ENCODE measurements at regions not wholly inside any gene's neighbourhood (a gene's known extent, or its start where the extent isn't known, plus 50 kb on each side); places are given as distances from the start of the nearest gene placed in this dataset.

GRCh38 chr2:129904532-129905446 lies 74.7 kb upstream of the RAB6C start:
- no peak for DNase-seq

GRCh38 chr2:129905664-129906081 lies 73.8 kb upstream of the RAB6C start:
- DNase-seq = no peak

GRCh38 chr2:129906139-129906860 lies 73.2 kb upstream of the RAB6C start:
- DNase-seq = no peak

GRCh38 chr2:129906861-129907235 lies 72.6 kb upstream of the RAB6C start:
- no peak for DNase-seq

- DNase-seq = no peak
Observed at GRCh38 chr2:129907256-129907998, 72.0 kb upstream of the RAB6C start.

DNA sequence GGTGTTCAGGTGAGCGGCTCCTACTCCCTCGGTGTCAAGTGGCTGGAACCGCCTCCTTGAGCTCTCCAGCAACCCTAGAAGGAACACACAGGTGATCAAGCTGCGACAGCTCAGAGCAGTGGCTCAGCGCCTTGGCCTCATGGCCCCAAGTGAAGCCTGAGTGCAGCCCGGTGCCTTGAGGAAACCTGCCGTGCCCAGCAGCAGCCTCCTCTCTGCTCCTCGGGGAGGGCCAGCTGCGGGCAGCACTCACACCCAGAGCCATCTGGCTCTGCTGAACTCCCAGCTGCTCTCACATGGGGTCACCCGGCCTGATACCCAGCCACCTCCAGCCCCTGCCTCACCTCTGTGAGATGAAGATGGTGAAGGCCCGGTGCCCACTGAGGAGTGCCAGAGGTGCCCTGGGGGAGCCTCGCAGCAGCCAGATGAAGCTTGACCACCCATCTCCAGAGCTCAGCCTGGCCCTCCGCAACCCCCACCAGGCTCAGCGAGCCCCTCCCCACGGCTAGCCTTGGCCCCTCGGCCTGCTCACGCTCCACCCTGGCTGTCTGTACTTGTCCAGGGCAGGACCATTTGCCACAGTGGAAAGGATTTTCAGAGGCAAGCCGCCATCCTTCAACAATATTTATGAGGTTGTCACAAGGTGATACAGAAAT lies 70.6 kb upstream of the RAB6C start:
- no peak for DNase-seq

DNA sequence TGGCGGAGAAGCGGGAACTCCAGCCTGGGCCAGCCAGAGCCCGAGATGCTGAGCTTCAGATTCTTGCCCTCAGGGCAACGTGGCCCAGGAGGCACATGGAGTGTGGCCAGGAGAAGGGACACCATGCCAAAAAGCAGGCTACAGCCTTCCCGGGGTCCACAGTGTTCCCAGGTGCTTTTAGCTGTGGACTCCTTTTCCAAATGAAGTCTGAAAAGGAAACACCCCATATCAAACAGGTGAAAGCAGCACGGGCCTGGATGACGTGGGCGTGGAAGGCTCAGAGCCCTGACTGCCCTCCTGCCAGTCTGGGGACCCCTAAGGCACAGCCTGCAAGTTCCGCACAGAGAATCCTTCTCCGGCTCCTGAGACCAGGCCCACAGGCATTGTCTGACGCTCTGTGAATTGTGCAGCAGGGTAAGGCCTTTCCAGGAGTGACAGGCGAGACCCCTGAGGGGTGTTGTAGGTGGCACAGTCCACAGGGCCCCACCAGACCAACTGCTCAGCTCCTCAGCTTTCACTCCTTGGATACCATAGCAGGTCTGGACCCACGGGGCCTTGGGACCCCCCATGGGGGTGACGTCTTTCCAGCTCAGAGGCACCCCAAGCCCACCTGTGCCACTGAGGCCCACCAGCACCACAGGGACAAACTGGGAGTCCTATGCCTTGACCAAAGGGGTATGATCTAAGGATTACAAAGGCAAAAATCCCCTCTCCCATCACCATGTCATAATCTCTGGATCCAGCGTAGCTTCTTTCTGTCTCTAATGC lies 69.6 kb upstream of the RAB6C start:
- DNase-seq = no peak

DNA sequence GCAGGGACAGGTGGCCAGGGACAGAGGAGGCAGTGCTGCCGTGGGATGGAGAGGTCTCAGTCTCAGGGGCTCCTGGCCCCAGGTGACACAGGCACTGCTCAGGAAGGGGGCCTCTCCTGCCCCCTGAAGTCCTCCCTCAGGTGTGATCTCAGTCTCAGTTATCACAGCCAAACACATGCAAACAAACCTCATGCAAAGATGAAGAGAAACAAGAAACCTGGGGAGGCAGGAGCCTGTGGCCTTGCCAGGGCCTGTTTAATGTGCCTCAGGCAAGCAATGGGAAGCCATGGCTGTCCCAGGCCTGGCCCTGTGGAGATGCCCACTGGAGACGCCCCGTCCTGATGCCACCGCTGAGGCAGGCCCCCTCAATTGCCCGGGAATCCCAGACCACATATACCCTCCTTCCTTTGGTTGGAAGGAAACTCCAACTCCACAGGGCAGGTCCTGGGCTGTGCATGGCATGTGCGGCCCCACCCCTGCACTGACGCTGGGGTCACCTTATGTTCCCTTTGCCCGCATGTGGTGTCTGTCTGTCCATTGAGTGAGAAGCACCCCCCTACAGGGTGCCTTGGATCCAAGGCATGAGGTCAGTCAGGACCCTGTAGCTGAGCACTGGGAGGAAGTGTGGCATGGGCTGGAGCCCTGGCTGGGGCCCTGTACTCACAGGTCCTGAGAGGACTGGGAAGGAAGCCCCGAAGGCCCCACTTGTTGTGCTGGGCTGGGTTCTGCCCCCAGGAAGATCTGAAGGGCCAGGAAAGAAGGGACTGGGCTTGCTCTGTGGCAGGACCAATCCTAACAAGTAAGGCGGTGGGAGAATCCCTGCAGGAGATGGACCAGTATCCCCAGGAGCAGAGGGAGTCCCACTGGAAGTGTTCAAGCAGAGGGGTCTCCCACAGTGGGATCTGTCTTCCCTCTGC lies 68.8 kb upstream of the RAB6C start:
- no peak for DNase-seq

- DNase-seq = no peak
Observed at GRCh38 chr2:129911363-129912065, 68.0 kb upstream of the RAB6C start.

DNA sequence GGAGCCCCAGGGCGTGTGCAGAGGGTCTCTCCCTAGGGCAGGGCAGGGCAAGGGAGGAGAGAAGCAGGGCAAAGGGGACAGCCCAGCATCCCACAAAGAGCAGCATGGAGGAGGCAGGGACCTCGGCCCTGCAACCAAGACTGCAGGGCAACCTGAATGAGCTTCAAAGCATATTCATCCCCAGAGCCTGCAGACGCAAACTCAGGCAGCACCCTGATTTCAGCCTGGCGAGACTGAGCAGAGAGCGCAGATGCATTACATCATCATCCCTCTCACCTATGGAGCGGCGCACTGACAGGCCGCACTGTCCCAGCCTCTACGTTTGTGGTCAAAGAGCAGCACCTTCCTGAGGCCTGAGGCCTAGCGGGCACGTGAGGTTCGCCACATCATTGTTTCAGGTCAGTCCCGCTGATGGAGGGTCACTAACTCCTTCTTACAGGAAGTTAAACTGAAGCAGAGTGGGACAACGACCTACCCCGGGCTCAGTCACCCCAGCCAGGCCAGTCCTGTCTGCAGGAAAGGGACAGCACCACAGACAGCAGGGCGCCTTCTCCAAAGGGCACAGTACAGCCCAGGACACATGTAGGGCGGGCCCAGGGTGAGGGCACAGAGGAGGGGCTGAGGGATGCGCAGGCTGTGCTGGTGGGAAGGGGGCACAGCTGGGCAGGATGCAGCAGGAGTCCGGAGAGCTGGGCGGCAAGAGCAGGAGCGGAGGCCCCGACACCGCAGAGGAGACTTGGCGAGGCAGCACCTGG lies 67.2 kb upstream of the RAB6C start:
- DNase-seq = no peak

GRCh38 chr2:129912871-129913694 lies 66.4 kb upstream of the RAB6C start:
- no peak for DNase-seq

- no peak for DNase-seq
Observed at GRCh38 chr2:129913695-129914495, 65.6 kb upstream of the RAB6C start.

DNA sequence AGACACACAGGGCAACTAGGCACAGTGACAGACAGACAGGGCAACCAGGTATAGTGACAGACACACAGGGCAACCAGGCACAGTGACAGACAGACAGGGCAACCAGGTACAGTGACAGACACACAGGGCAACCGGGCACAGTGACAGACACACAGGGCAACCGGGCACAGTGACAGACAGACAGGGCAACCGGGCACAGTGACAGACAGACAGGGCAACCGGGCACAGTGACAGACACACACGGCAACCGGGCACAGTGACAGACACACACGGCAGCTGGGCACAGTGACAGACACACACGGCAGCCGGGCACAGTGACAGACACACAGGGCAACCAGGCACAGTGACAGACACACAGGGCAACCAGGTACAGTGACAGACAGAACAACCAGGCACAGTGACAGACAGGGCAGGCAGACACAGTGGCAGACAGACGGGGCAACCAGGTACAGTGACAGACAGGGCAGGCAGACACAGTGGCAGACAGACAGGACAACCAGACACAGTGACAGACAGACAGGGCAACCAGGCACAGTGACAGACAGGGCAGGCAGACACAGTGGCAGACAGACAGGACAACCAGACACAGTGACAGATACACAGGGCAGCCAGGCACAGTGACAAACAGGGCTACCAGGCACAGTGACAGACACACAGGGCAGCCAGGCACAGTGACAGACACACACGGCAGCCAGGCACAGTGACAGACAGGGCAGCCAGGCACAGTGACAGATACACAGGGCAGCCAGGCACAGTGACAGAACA lies 64.7 kb upstream of the RAB6C start:
- no peak for DNase-seq

DNA sequence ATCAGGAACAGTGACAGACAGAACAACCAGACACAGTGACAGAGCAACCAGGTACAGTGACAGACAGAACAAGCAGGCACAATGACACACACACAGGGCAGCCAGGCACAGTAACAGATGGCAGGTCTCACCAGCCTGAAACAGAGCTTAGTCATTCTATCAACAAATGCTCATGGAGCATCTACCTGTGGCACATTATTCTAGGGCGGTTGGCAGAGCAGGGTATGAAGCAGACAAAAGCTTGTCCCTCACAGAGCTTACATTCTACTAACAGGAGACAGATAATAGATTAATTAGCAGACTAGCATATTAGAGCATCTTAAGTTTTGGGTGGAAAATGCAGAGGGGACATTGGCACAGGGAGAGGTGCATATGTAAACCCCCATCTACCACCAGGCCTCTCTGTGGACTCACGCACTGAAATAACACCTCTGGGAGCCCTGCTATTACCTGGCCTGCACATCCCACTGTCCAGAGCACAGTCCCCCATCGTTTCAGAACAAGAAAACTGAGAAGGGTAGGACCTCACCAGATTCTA lies 64.1 kb upstream of the RAB6C start:
- no peak for DNase-seq

DNA sequence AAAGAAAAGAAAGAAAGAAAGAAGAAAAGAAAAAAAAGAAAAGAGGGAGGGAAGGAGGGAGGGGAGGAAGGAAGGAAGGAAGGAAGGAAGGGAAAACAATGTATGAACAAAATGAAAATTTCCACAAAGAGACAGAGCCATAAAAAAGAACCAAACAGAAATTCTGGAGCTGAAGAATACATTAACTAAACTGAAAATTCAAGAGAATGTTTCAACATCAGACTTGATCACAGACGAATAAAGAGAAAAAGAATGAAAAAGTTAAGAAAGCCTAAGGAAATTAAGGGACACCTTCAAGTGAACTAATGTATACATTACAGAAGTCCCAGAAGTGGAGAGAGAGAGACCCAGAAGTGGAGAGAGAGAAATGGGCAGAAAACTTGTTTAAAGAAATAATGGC lies 60.9 kb upstream of the RAB6C start:
- no peak for DNase-seq

- no peak for DNase-seq
Observed at GRCh38 chr2:129922571-129923264, 56.7 kb upstream of the RAB6C start.

All from 8988T (cell line).